K562 (cell line): ENCODE measurements at regions not wholly inside any gene's neighbourhood (a gene's known extent, or its start where the extent isn't known, plus 50 kb on each side); places are given as distances from the start of the nearest gene placed in this dataset.

Experiments used
- ATAC-seq: fragments of 200-7000 bp; cut with Tn5 transposase; 3 replicates; pipeline ENCODE4 v1.9.1; 2020; ENCODE audit warnings: moderate library complexity
- BruUV-seq: library from RNA; stranded (reverse); fragments of 400-500 nt; replicated peaks from 2 replicates; lab custom pipeline; 2021; lab: Mats Ljungman, UMichigan
- CTCF ChIA-PET: fragments of 300-600 bp; formaldehyde crosslinking; extraction: SDS; loops from one replicate; lab custom pipeline; 2021; ENCODE audit warnings: low intra/inter-chr PET ratio; lab: Yijun Ruan, JAX
- POLR2A ChIA-PET: fragments of 300-600, 350-650 bp; sonication (Branson Sonifier 250); formaldehyde crosslinking; extraction: SDS; loops from one replicate; lab custom pipeline; 2021; ENCODE audit warnings: antibody characterized with exemption, inconsistent platforms; lab: Yijun Ruan, JAX
- DNase-seq, 4 experiments: peaks; one replicate each; pipeline versions ENCODE4 v3.0.0 to v3.0.0-alpha.2; 2011 to 2018; ENCODE audit warnings: low spot score in 3 of 4, mixed read lengths in 3 of 4; ENCODE audit errors: extremely low read depth in 1 of 4
- FAIRE-seq: peaks from 2 replicates; lab custom pipeline; 2011; peaks lifted over from hg19 to GRCh38; lab: Jason Lieb, UNC
- H2AFZ ChIP-seq: 2 replicates; pipeline ENCODE4 v1.6.0; 2011; ENCODE audit warnings: low read depth, low read length, control low read depth, inconsistent platforms
- H3K27ac ChIP-seq: fragments of 200-600 bp; 3 replicates; pipeline ENCODE4 v1.8.0; 2011; ENCODE audit warnings: low read depth, mild to moderate bottlenecking, control low read depth, inconsistent platforms, low read length, moderate library complexity, mixed read lengths; ENCODE audit errors: extremely low read depth
- H3K27me3 ChIP-seq, 2 experiments: fragments of 300-600 bp in 1 of 2; 2 replicates in 1 of 2; 3 replicates in 1 of 2; pipeline versions ENCODE4 v1.6.0 to v1.8.0; 2011; ENCODE audit warnings: inconsistent platforms in 2 of 2, low read length in 2 of 2, mild to moderate bottlenecking in 1 of 2, mixed read lengths in 1 of 2, moderate library complexity in 1 of 2; ENCODE audit not compliant: control insufficient read depth in 2 of 2, insufficient read depth in 2 of 2
- H3K36me3 ChIP-seq: fragments of 300-600 bp; 3 replicates; pipeline ENCODE4 v1.8.0; 2011; ENCODE audit warnings: mild to moderate bottlenecking, low read length, inconsistent platforms; ENCODE audit not compliant: control insufficient read depth, insufficient read depth
- H3K4me1 ChIP-seq, 2 experiments: fragments of 200-600 bp in 1 of 2; replicated peaks in 1 of 2; 2 replicates in 1 of 2; 3 replicates in 1 of 2; pipeline versions ENCODE4 v1.5.1 to v1.8.0; 2011; ENCODE audit warnings: inconsistent platforms in 2 of 2, low read length in 2 of 2, mild to moderate bottlenecking in 1 of 2, mixed read lengths in 1 of 2, moderate library complexity in 1 of 2; ENCODE audit not compliant: control insufficient read depth in 2 of 2, insufficient read depth in 2 of 2
- H3K4me2 ChIP-seq: 2 replicates; pipeline ENCODE4 v1.6.1; 2011; ENCODE audit warnings: low read length, control low read depth, inconsistent platforms, mixed read lengths; ENCODE audit not compliant: insufficient read depth
- H3K4me3 ChIP-seq: fragments of 200-600 bp; sonication (generic), shearing (Covaris generic); 2 replicates; pipeline ENCODE4 v1.5.1; 2016; ENCODE audit warnings: control low read depth, inconsistent platforms
- H3K79me2 ChIP-seq: fragments of 200-600 bp; 3 replicates; pipeline ENCODE4 v1.8.0; 2011; ENCODE audit warnings: low read length, inconsistent platforms; ENCODE audit not compliant: control insufficient read depth, insufficient read depth
- H3K9ac ChIP-seq, 2 experiments: 2 replicates each; pipeline versions ENCODE4 v1.6.0 to v1.6.1; 2011; ENCODE audit warnings: low read depth in 2 of 2, low read length in 2 of 2, control low read depth in 1 of 2, inconsistent platforms in 1 of 2, mild to moderate bottlenecking in 1 of 2, mixed read lengths in 1 of 2; ENCODE audit not compliant: insufficient read depth in 1 of 2
- H3K9me1 ChIP-seq: one replicate; pipeline ENCODE4 v1.6.0; 2011; ENCODE audit warnings: inconsistent platforms, mild to moderate bottlenecking, low read length, moderate library complexity; ENCODE audit not compliant: control insufficient read depth, insufficient read depth
- H3K9me3 ChIP-seq: replicated peaks from 2 replicates; pipeline ENCODE4 v1.5.1; 2011; ENCODE audit warnings: low read depth, low read length, inconsistent platforms; ENCODE audit not compliant: control insufficient read depth, insufficient read depth
- H4K20me1 ChIP-seq: replicated peaks from 2 replicates; pipeline ENCODE4 v1.6.1; 2011; ENCODE audit warnings: low read length, inconsistent platforms, mixed read lengths; ENCODE audit not compliant: control insufficient read depth, insufficient read depth
- GABPB1 ChIP-seq: sonication (generic); formaldehyde crosslinking; IDR thresholded peaks from 2 replicates; pipeline ENCODE4 v1.8.0; 2022; ENCODE audit warnings: mild to moderate bottlenecking, missing genetic modification reagents
- MTA1 ChIP-seq: fragments of 450-650 bp; IDR thresholded peaks from 2 replicates; pipeline ENCODE4 v1.6.1; 2017; ENCODE audit warnings: borderline replicate concordance
- PRPF4 ChIP-seq: fragments of 200-400 bp; formaldehyde crosslinking; IDR thresholded peaks from one replicate; pipeline ENCODE4 v1.6.1; 2017; ENCODE audit warnings: low read length, low read depth, mild to moderate bottlenecking; ENCODE audit not compliant: insufficient read depth, poor library complexity, severe bottlenecking
- SNIP1 ChIP-seq: fragments of 450-650 bp; IDR thresholded peaks from 2 replicates; pipeline ENCODE4 v1.7.1; 2017; ENCODE audit warnings: low read depth, mild to moderate bottlenecking
- SRSF7 ChIP-seq: fragments of 200-400 bp; formaldehyde crosslinking; optimal IDR thresholded peaks from 2 replicates; pipeline ENCODE3; 2017; ENCODE audit warnings: mild to moderate bottlenecking, low read depth, low read length
- U2AF1 ChIP-seq: fragments of 200-400 bp; formaldehyde crosslinking; optimal IDR thresholded peaks from 2 replicates; pipeline ENCODE3; 2017; ENCODE audit warnings: mild to moderate bottlenecking, low read depth, low read length, moderate library complexity
- ZNF41 ChIP-seq: fragments of 250-450 bp; sonication (Bioruptor Pico); conservative IDR thresholded peaks from 2 replicates; pipeline ENCODE4 v1.4.0; 2020; ENCODE audit warnings: mild to moderate bottlenecking
- WGBS: fragments of 100-300 bp; shearing (Covaris generic); methylation state at CpG from one replicate; pipeline ENCODE4 v1.1.6; 2016; ENCODE audit warnings: low coverage, mixed read lengths; ENCODE audit not compliant: insufficient coverage; ENCODE audit errors: missing lambda C conversion rate; 5-methylcytosine and 5-hydroxymethylcytosine counted together
- in situ Hi-C: fragments of 300-500 bp; cut with MboI; formaldehyde crosslinking; loops from 4 replicates; pipeline ENCODE4 v1.15.0; 2018; ENCODE audit warnings: inconsistent platforms, mixed read lengths
- intact Hi-C: fragments of 100-400 bp; cut with micrococcal nuclease; formaldehyde crosslinking; loops from 2 replicates; pipeline ENCODE4 v1.14.2; 2022
- TF ChIP-seq, protein P1 (sequence below): sonication (generic); formaldehyde crosslinking; IDR thresholded peaks from 2 replicates; pipeline ENCODE4 v1.8.0; 2022; ENCODE audit warnings: missing genetic modification reagents, mild to moderate bottlenecking, borderline replicate concordance
- TF ChIP-seq, protein P2 (sequence below): fragments of 450-650 bp; IDR thresholded peaks from 2 replicates; pipeline ENCODE4 v1.6.1; 2017; ENCODE audit warnings: antibody characterized with exemption
- TF ChIP-seq, protein P3 (sequence below): fragments of 250-450 bp; sonication (Bioruptor Pico); IDR thresholded peaks from 2 replicates; pipeline ENCODE4 v1.4.0; 2020; ENCODE audit warnings: borderline replicate concordance

DNA sequence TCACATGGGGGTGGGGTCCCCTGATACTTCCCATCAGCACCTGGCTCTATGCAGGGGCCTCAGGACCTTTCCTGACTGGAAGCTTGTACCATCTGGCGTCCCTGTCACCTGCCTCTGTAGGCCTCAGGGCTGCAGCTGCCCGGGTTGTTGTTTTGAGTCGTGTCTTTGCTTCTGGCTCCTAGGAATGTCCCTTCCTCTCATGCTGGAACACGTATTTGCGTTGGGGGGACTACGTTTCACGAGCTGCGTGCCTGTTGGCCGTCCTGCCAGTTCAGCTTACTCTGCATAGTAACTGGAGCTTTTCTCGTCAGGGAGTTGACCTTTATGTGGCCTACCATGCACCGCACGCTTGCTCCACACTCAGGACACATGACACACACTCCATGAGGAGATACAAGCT, 54.9 kb upstream of the IRX4 start:
- ChIA-PET CTCF (no interaction called here), POLR2A (no interaction called here)
- under 1% methylated on average over 12 of the region's 12 CpGs for WGBS
- Histone ChIP-seq H3K9me3 (no peaks in the 10 kb centered on the region), H3K4me2 (no peak overlapping the region), H3K4me3 (no peak overlapping the region), H3K9me1 (no peaks in the 10 kb centered on the region), H3K27me3 (peaks cover 18 to 46% of the 10 kb centered on the region in 2 experiments), H2AFZ (no peak overlapping the region), H3K36me3 (no peaks in the 10 kb centered on the region), H3K27ac (no peak overlapping the region), H3K79me2 (no peaks in the 10 kb centered on the region), H3K9ac (no peak overlapping the region), H3K4me1 (no peaks in the 10 kb centered on the region), H4K20me1 (no peaks in the 10 kb centered on the region; the same call in none of the 2 replicates)
- TF ChIP-seq MTA1: no peak
- TF ChIP-seq, protein P1, sequence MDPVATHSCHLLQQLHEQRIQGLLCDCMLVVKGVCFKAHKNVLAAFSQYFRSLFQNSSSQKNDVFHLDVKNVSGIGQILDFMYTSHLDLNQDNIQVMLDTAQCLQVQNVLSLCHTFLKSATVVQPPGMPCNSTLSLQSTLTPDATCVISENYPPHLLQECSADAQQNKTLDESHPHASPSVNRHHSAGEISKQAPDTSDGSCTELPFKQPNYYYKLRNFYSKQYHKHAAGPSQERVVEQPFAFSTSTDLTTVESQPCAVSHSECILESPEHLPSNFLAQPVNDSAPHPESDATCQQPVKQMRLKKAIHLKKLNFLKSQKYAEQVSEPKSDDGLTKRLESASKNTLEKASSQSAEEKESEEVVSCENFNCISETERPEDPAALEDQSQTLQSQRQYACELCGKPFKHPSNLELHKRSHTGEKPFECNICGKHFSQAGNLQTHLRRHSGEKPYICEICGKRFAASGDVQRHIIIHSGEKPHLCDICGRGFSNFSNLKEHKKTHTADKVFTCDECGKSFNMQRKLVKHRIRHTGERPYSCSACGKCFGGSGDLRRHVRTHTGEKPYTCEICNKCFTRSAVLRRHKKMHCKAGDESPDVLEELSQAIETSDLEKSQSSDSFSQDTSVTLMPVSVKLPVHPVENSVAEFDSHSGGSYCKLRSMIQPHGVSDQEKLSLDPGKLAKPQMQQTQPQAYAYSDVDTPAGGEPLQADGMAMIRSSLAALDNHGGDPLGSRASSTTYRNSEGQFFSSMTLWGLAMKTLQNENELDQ (CRISPR knock-in tag): no peak
- no peak for TF ChIP-seq ZNF41 (CRISPR knock-in tag)
- ATAC-seq (no peak), DNase-seq (no peak), FAIRE-seq (no peak)
- in situ Hi-C loops: no loop called here
- intact Hi-C loops: no loop called here
- BruUV-seq: no TSS peak

DNA sequence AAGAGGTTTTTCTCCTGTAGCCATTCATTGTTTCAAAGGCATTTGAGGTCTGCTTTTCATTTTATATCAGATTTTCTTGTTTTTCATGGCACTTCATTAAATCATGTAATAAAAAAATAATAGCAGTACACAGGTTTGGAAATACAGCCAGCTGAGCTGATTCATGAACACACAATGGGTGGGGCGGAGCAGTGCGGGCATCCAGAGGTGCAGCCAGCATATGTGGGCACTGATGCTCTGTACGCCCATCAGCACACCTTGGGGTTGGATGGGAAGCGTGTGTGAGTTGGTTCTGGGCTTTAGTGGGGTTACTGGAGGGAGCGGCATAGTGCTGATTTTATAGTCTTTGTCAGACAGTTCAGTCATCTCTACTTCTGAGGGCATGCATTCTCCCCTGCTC, 54.2 kb upstream of the IRX4 start:
- no peak overlapping the region for H3K27ac ChIP-seq
- 0% methylated on average over 5 of the region's 5 CpGs for WGBS
- no peaks in the 10 kb centered on the region; the same call in none of the 2 replicates for H4K20me1 ChIP-seq
- in situ Hi-C loops: no loop called here
- no peak overlapping the region for H2AFZ ChIP-seq
- peaks cover 13 to 46% of the 10 kb centered on the region in 2 experiments for H3K27me3 ChIP-seq
- H3K79me2 ChIP-seq: no peaks in the 10 kb centered on the region
- ATAC-seq: no peak
- no TSS peak for BruUV-seq
- ChIA-PET CTCF (no interaction called here), POLR2A (no interaction called here)
- no peaks in the 10 kb centered on the region for H3K4me1 ChIP-seq
- H3K4me2 ChIP-seq: no peak overlapping the region
- no peak overlapping the region for H3K4me3 ChIP-seq
- no peak overlapping the region for H3K9ac ChIP-seq
- H3K36me3 ChIP-seq: no peaks in the 10 kb centered on the region
- intact Hi-C loops: no loop called here
- DNase-seq: no peak
- H3K9me1 ChIP-seq: no peaks in the 10 kb centered on the region
- no peaks in the 10 kb centered on the region for H3K9me3 ChIP-seq
- FAIRE-seq: no peak
- TF ChIP-seq PRPF4: no peak
- TF ChIP-seq, protein P2, sequence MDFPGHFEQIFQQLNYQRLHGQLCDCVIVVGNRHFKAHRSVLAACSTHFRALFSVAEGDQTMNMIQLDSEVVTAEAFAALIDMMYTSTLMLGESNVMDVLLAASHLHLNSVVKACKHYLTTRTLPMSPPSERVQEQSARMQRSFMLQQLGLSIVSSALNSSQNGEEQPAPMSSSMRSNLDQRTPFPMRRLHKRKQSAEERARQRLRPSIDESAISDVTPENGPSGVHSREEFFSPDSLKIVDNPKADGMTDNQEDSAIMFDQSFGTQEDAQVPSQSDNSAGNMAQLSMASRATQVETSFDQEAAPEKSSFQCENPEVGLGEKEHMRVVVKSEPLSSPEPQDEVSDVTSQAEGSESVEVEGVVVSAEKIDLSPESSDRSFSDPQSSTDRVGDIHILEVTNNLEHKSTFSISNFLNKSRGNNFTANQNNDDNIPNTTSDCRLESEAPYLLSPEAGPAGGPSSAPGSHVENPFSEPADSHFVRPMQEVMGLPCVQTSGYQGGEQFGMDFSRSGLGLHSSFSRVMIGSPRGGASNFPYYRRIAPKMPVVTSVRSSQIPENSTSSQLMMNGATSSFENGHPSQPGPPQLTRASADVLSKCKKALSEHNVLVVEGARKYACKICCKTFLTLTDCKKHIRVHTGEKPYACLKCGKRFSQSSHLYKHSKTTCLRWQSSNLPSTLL: no peak
- TF ChIP-seq GABPB1 (CRISPR knock-in tag): no peak
- no peak for TF ChIP-seq SNIP1
- TF ChIP-seq U2AF1: no peak
- TF ChIP-seq, protein P3, sequence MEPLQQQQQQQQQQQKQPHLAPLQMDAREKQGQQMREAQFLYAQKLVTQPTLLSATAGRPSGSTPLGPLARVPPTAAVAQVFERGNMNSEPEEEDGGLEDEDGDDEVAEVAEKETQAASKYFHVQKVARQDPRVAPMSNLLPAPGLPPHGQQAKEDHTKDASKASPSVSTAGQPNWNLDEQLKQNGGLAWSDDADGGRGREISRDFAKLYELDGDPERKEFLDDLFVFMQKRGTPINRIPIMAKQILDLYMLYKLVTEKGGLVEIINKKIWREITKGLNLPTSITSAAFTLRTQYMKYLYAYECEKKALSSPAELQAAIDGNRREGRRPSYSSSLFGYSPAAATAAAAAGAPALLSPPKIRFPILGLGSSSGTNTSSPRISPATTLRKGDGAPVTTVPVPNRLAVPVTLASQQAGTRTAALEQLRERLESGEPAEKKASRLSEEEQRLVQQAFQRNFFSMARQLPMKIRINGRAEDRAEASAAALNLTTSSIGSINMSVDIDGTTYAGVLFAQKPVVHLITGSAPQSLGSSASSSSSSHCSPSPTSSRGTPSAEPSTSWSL (CRISPR knock-in tag): no peak
- no peak for TF ChIP-seq SRSF7
